Keratinocyte (primary cell): ENCODE measurements at regions not wholly inside any gene's neighbourhood (a gene's known extent, or its start where the extent isn't known, plus 50 kb on each side); places are given as distances from the start of the nearest gene placed in this dataset.

Experiments
- DNase-seq: peaks from one replicate; pipeline ENCODE4 v3.0.0-alpha.2; 2011; ENCODE audit warnings: low read depth, missing footprints, low spot score
- FAIRE-seq: peaks from 2 replicates; lab custom pipeline; 2011; peaks lifted over from hg19 to GRCh38; lab: Jason Lieb, UNC
- H2AFZ ChIP-seq: 2 replicates; pipeline ENCODE4 v1.6.0; 2012; ENCODE audit warnings: low read length, control low read depth, inconsistent platforms; ENCODE audit not compliant: control insufficient read depth
- H3K27ac ChIP-seq: 2 replicates; pipeline ENCODE4 v1.5.1; 2011; ENCODE audit warnings: low read length; ENCODE audit not compliant: control insufficient read depth, insufficient read depth
- H3K27me3 ChIP-seq: 3 replicates; pipeline ENCODE4 v1.6.0; 2011; ENCODE audit warnings: low read length; ENCODE audit not compliant: control insufficient read depth, insufficient read depth; ENCODE audit errors: extremely low read depth
- H3K36me3 ChIP-seq, 2 experiments: 2 replicates in 1 of 2; 3 replicates in 1 of 2; pipeline ENCODE4 v1.5.1; 2011; ENCODE audit warnings: low read length in 2 of 2, mild to moderate bottlenecking in 1 of 2; ENCODE audit not compliant: control insufficient read depth in 2 of 2, insufficient read depth in 2 of 2; ENCODE audit errors: extremely low read depth in 1 of 2
- H3K4me1 ChIP-seq: 3 replicates; pipeline ENCODE4 v1.5.1; 2011; ENCODE audit warnings: low read length; ENCODE audit not compliant: control insufficient read depth, insufficient read depth; ENCODE audit errors: extremely low read depth
- H3K4me2 ChIP-seq: 3 replicates; pipeline ENCODE4 v1.6.0; 2011; ENCODE audit warnings: low read depth, low read length; ENCODE audit not compliant: control insufficient read depth, insufficient read depth; ENCODE audit errors: extremely low read depth
- H3K4me3 ChIP-seq, 3 experiments: fragments of 200-600 bp in 1 of 3; sonication (generic) in 1 of 3; 2 replicates in 2 of 3; 3 replicates in 1 of 3; pipeline ENCODE4 v1.5.1; 2011 to 2016; ENCODE audit warnings: low read length in 3 of 3, mild to moderate bottlenecking in 3 of 3, control low read depth in 2 of 3, inconsistent platforms in 1 of 3, low read depth in 1 of 3, mixed read lengths in 1 of 3, mixed run types in 1 of 3, moderate library complexity in 1 of 3; ENCODE audit not compliant: control insufficient read depth in 2 of 3, insufficient read depth in 2 of 3; ENCODE audit errors: extremely low read depth in 1 of 3
- H3K79me2 ChIP-seq: 2 replicates; pipeline ENCODE4 v1.6.0; 2012; ENCODE audit warnings: low read length; ENCODE audit not compliant: control insufficient read depth, insufficient read depth
- H3K9ac ChIP-seq: 3 replicates; pipeline ENCODE4 v1.6.0; 2011; ENCODE audit warnings: low read length; ENCODE audit not compliant: control insufficient read depth, insufficient read depth; ENCODE audit errors: extremely low read depth
- H3K9me1 ChIP-seq: 3 replicates; pipeline ENCODE4 v1.6.0; 2011; ENCODE audit warnings: low read length; ENCODE audit not compliant: control insufficient read depth, insufficient read depth; ENCODE audit errors: extremely low read depth
- H3K9me3 ChIP-seq: 2 replicates; pipeline ENCODE4 v1.5.1; 2012; ENCODE audit warnings: low read depth, low read length; ENCODE audit not compliant: control insufficient read depth
- H4K20me1 ChIP-seq: 3 replicates; pipeline ENCODE4 v1.6.0; 2011; ENCODE audit warnings: low read length; ENCODE audit not compliant: control insufficient read depth, insufficient read depth; ENCODE audit errors: extremely low read depth
- EZH2 ChIP-seq: IDR thresholded peaks from one replicate; pipeline ENCODE4 v1.6.1; 2012; ENCODE audit warnings: inconsistent platforms, mild to moderate bottlenecking, low read length, moderate library complexity
- dilution Hi-C: fragments of 300-500 bp; cut with MboI; formaldehyde crosslinking; loops from one replicate; pipeline ENCODE4 v1.7.0; 2020; ENCODE audit warnings: low sequenced_read_pairs; ENCODE audit not compliant: extremely low pct_ligation_motif_present
- TF ChIP-seq, protein P1 (sequence below), 3 experiments: IDR thresholded peaks in 1 of 3; conservative IDR thresholded peaks in 1 of 3; optimal IDR thresholded peaks in 1 of 3; 2 replicates in 2 of 3; 3 replicates in 1 of 3; pipeline versions ENCODE3 to v1.5.1; 2011; ENCODE audit warnings: low read length in 3 of 3, mild to moderate bottlenecking in 3 of 3, moderate library complexity in 2 of 3, control low read depth in 1 of 3, inconsistent platforms in 1 of 3; ENCODE audit not compliant: insufficient read depth in 2 of 3; ENCODE audit errors: extremely low read depth in 1 of 3

- dilution Hi-C loops = no loop called here
Measured at GRCh38 chr15:93159930-93160329, 70.9 kb upstream of the RGMA start.

GRCh38 chr15:93158097-93158900 lies 69.3 kb upstream of the RGMA start:
- no peak for DNase-seq
- no peak overlapping the region for H2AFZ ChIP-seq
- no peak overlapping the region for H3K27ac ChIP-seq
- H3K27me3 ChIP-seq = no peaks in the 10 kb centered on the region
- H4K20me1 ChIP-seq = no peaks in the 10 kb centered on the region
- no peak overlapping the region for H3K4me3 ChIP-seq
- H3K4me2 ChIP-seq = no peak overlapping the region
- H3K9ac ChIP-seq = no peak overlapping the region
- H3K9me3 ChIP-seq = no peaks in the 10 kb centered on the region
- no peaks in the 10 kb centered on the region for H3K4me1 ChIP-seq
- dilution Hi-C loops = no loop called here
- TF ChIP-seq EZH2 = no peak
- TF ChIP-seq, protein P1, sequence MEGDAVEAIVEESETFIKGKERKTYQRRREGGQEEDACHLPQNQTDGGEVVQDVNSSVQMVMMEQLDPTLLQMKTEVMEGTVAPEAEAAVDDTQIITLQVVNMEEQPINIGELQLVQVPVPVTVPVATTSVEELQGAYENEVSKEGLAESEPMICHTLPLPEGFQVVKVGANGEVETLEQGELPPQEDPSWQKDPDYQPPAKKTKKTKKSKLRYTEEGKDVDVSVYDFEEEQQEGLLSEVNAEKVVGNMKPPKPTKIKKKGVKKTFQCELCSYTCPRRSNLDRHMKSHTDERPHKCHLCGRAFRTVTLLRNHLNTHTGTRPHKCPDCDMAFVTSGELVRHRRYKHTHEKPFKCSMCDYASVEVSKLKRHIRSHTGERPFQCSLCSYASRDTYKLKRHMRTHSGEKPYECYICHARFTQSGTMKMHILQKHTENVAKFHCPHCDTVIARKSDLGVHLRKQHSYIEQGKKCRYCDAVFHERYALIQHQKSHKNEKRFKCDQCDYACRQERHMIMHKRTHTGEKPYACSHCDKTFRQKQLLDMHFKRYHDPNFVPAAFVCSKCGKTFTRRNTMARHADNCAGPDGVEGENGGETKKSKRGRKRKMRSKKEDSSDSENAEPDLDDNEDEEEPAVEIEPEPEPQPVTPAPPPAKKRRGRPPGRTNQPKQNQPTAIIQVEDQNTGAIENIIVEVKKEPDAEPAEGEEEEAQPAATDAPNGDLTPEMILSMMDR (optimal IDR thresholded peaks at IDR 0.05 in 1 of 3, IDR thresholded peaks at IDR 0.05 in 1 of 3, conservative IDR thresholded peaks at IDR 0.05 in 1 of 3; ENCODE audit: extremely low read depth in 1 of 3, insufficient read depth in 2 of 3, low read length in 3 of 3) = no peak
- no peaks in the 10 kb centered on the region for H3K9me1 ChIP-seq
- FAIRE-seq = no peak
- H3K36me3 ChIP-seq = no peaks in the 10 kb centered on the region
- no peaks in the 10 kb centered on the region for H3K79me2 ChIP-seq

More at GRCh38 chr15:93159930-93160329, 70.9 kb upstream of the RGMA start:
- FAIRE-seq = no peak
- no peaks in the 10 kb centered on the region for H3K36me3 ChIP-seq
- no peak overlapping the region for H3K4me3 ChIP-seq
- no peaks in the 10 kb centered on the region for H3K9me1 ChIP-seq
- no peak overlapping the region for H3K4me2 ChIP-seq
- H3K9ac ChIP-seq = no peak overlapping the region
- no peaks in the 10 kb centered on the region for H4K20me1 ChIP-seq
- H3K9me3 ChIP-seq = no peaks in the 10 kb centered on the region
- H3K27me3 ChIP-seq = no peaks in the 10 kb centered on the region
- no peaks in the 10 kb centered on the region for H3K4me1 ChIP-seq
- H3K27ac ChIP-seq = no peak overlapping the region
- H2AFZ ChIP-seq = no peak overlapping the region
- no peaks in the 10 kb centered on the region for H3K79me2 ChIP-seq
- DNase-seq = no peak
- TF ChIP-seq EZH2 = no peak
- TF ChIP-seq, protein P1 (optimal IDR thresholded peaks at IDR 0.05 in 1 of 3, IDR thresholded peaks at IDR 0.05 in 1 of 3, conservative IDR thresholded peaks at IDR 0.05 in 1 of 3; ENCODE audit: extremely low read depth in 1 of 3, insufficient read depth in 2 of 3, low read length in 3 of 3) = no peak
